ENCODE measurements at regions not wholly inside any gene's neighbourhood (a gene's known extent, or its start where the extent isn't known, plus 50 kb on each side); places are given as distances from the start of the nearest gene placed in this dataset.

- no peak for DNase-seq
These were observed 277.6 kb upstream of the CXCR4 start for GRCh38 chr2:136395582-136395981.

- no peak for DNase-seq
These were observed 276.4 kb upstream of the CXCR4 start for GRCh38 chr2:136394136-136395060.

- no peak for DNase-seq
These were observed 275.6 kb upstream of the CXCR4 start for GRCh38 chr2:136393514-136393913.

- DNase-seq = no peak
These were observed 275.1 kb upstream of the CXCR4 start for GRCh38 chr2:136392897-136393505.

GRCh38 chr2:136389809-136390208, 271.9 kb upstream of the CXCR4 start:
- no peak for DNase-seq

DNA sequence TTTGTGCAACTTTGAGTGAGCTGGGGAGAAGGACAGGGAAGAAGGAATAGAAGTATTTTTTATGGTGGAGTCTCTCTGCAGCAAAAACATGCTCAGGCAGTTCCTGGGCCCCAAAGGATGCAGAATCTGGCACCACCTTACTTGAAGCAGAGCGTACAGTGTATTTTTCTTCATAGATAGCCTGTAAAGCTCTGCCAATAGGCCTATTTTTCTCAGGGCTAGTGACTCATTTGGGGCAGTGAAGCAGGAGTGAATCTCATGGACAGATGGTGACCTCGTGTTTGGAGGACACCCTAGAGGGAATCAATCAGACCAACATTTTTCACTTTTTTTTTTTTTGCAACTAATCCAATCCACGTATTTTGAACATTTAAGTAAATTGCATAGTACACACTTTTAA, 268.1 kb upstream of the CXCR4 start:
- peak; percentile 79 to 95 for DNase-seq

- peak in 1 of 2 experiments; percentile 77 for DNase-seq
These were observed 266.8 kb upstream of the CXCR4 start for GRCh38 chr2:136384531-136385303.

GRCh38 chr2:136383167-136383566, 265.2 kb upstream of the CXCR4 start:
- DNase-seq = peak in 1 of 2 experiments; percentile 33

GRCh38 chr2:136381722-136382633, 264.0 kb upstream of the CXCR4 start:
- no peak for DNase-seq

- DNase-seq = no peak
These were observed 263.3 kb upstream of the CXCR4 start for GRCh38 chr2:136381245-136381644.

DNA sequence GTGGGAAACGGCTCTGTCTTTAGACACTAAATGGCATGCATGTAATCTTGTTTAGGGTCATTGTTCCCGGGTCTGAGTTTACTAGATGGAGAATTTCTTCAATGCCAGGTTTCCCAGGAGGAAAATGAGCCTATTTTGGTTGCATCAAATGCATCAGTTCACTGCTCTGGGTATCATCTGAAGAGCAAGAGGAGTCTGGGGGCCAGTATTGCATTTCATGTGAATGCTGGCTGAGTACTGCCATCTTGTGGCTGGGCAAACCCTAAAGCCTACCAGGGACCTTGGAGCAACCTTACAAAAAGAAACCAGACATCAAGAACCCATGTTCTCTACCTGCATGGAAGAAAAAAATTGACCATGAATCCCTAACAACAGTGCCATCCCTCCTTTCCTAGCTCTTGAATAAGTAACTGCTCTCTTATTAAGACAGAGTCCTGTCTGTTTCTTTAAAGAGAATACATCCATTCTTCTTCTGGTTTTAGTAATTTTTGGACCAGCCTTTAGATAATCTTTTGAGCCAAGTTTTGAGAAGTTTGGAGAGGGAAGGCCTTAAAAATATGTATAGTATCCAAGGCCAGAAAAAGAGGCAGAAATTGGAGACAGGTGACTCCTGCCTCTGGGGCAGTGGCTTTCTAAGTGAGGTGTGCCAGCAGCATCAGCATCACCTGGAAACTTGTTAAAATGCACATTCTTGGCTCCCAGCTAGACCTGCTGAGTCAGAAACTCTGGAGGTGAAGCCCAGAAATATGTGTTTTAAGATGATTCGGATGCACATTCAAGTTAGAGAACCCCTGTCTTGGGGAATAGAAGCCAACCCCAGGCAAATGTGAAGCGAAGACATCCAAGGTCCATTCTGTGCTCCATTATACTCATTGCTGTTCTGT, 261.0 kb upstream of the CXCR4 start:
- DNase-seq = peak; percentile 67 to 80

DNA sequence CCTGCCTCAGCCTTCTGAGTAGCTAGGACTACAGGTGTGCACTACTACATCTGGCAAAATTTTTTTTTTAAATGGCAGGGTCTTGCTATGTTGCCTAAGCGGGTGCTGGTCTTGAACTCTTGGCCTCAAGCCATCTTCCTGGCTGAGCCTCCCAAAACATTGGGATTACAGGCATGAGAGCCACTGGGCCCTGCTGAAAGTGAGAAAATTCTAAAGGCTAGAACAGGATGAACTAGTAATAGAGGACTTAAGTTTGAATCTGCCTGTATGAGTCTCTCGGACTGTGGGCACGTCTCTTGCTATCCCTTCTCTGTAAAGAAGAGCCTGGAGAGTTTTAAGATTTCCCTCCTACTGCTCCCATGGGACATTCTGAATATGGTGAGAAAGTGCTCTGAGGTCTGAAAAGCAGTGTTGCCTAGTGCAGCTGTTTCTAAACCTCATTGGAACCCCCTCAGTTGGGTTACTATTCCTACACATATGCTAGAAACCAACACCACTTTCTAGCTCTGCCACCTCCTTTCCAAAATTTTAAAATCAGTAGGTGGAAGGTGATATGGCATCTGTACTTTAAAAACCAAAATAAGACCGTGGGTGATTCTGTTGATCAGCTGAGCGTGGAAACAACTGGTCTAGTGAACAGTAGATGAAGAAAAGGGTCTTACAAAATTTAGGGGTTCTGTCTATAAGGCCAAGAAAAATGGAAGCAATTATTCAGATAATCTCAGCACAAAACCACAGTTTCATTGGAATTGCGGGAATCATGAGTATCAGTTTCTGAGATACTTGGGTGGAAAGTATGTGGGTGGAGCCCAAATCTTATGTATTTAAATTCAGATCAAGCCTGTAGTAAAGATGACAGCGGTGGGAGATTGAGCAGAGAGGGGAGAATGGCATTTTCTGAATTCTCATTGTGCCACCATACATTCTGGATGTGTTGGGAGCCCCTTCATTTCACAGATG, 259.8 kb upstream of the CXCR4 start:
- DNase-seq = no peak

DNA sequence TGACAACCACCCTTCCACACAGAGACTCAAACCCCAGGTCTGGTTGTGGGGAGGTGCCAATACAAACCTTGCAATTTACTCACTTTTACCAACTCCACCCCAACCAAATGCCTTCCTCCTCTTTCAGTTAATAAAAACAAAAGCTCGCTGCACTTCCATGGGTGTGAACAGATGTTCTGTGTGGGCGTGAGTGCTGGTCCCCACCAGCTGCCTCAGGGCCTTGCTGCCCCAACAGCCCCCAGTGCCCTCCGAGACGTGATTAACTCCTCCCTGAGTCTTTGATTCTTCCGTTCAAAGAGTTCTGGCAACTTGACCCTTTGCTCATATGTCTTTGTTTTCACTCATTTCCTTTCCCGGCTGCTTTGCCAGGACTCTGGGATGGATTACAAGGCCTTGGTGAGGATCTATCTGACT, 258.9 kb upstream of the CXCR4 start:
- peak; percentile 47 to 80 for DNase-seq

- DNase-seq = no peak
These were observed 258.3 kb upstream of the CXCR4 start for GRCh38 chr2:136376211-136376610.

GRCh38 chr2:136375017-136375901, 257.3 kb upstream of the CXCR4 start:
- DNase-seq = no peak

DNA sequence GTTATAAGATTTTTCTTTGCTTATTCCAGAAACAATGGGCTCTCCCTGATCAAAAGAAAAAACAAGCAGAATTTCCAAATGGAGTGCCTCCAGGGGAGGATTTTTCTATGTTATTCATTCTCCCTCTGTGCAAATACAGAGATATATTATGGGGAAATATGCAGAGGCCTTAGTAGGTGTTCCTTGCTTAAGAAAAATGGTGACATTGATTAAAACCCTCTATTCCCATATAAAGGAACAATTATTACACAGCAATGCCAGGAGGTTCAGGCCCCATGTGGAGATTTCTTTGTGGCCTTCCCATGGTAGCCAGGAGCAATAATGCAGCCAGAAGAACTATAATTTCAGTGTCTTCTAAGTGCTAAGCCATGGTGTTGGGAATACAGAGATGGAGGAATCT, 255.9 kb upstream of the CXCR4 start:
- DNase-seq = no peak

- no peak for DNase-seq
These were observed 255.1 kb upstream of the CXCR4 start for GRCh38 chr2:136373029-136373428.

DNA sequence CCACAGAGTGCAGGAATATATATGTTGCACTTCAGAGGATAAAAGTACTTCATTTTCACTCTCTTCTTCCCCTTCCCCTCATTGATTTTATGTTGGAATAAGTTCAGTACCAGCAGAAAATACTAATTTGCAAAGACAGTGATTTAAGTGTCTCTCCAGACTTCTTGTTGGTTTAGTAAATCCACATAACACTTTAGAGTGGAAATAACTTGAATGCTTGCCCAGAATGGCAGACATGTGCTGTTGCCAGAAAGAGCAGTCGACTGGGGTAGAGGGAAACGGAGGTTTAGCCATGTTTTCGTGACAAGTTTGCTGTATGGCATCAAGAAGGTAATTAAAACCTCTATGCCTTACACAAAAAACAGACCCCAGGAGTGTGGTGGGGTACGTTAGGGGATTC, 246.0 kb upstream of the CXCR4 start:
- peak; percentile 46 to 77 for DNase-seq

GRCh38 chr2:136363470-136363869, 245.5 kb upstream of the CXCR4 start:
- no peak for DNase-seq
